Mucosa of descending colon (tissue), 3 donors: ENCODE measurements at regions not wholly inside any gene's neighbourhood (a gene's known extent, or its start where the extent isn't known, plus 50 kb on each side); places are given as distances from the start of the nearest gene placed in this dataset.
A peak's percentile ranks its signal among the peaks of the same experiment; 100 is the strongest.

Experiments
- ATAC-seq: fragments of 200-7000 bp; cut with Tn5 transposase; one replicate; pipeline ENCODE4 v1.9.1; 2020; ENCODE audit warnings: mild to moderate bottlenecking, moderate library complexity
- DNase-seq, 3 donors: peaks; one replicate each; pipeline ENCODE4 v3.0.0-alpha.2; 2020
- H3K36me3 ChIP-seq: fragments of 200-600 bp; one replicate; pipeline ENCODE4 v1.8.0; 2021; ENCODE audit warnings: low read depth, mild to moderate bottlenecking
- H3K4me1 ChIP-seq: fragments of 200-600 bp; one replicate; pipeline ENCODE4 v1.8.0; 2021; ENCODE audit warnings: low read depth, mild to moderate bottlenecking
- H3K4me3 ChIP-seq: fragments of 200-600 bp; one replicate; pipeline ENCODE4 v1.8.0; 2021; ENCODE audit warnings: mild to moderate bottlenecking
- H3K9me3 ChIP-seq: fragments of 200-600 bp; one replicate; pipeline ENCODE4 v1.8.0; 2021; ENCODE audit warnings: mild to moderate bottlenecking
- intact Hi-C, 2 donors: fragments of 100-400 bp; cut with DNase I in 1 of 2; cut with micrococcal nuclease in 1 of 2; formaldehyde crosslinking; loops; one replicate each; pipeline versions ENCODE4 v1.11.0 to v1.11.1; 2022; cut with DNase I, micrococcal nuclease
- TF ChIP-seq, protein P1 (sequence below): fragments of 200-600 bp; IDR thresholded peaks from one replicate; pipeline ENCODE4 v1.8.0; 2022; ENCODE audit warnings: antibody characterized with exemption, mild to moderate bottlenecking
- donor health status: DM: no; HTN: no; CAD: no; lungs with moderate emphysema.
- donor health status: DM: no; HTN: no; CAD: no.
- donor health status: DM: no; HTN: yes; CAD: no.

DNA sequence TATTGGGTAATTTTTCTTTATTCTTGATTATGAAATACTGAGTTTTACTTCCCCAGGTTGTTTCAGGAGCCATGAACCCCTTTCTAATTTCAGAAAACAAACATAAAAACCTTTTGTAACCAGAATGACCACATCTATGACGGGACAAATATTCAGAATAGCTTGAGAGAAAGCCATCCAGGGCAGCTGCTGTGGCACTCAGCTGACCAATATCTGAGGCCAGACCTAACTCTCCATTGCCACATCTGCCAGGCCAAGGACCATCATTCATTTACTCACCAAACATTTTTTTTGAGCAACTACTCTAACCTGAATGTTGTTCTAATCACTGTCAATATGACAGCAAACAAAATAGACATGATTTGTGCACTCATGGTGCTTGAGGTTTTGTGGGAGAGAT lies 608.3 kb upstream of the PKN2 start:
- Histone ChIP-seq H3K4me3 (no peak overlapping the region), H3K4me1 (no peaks in the 10 kb centered on the region), H3K36me3 (no peaks in the 10 kb centered on the region), H3K9me3 (no peaks in the 10 kb centered on the region)
- DNase-seq (no peak), ATAC-seq (no peak)
- TF ChIP-seq, protein P1, sequence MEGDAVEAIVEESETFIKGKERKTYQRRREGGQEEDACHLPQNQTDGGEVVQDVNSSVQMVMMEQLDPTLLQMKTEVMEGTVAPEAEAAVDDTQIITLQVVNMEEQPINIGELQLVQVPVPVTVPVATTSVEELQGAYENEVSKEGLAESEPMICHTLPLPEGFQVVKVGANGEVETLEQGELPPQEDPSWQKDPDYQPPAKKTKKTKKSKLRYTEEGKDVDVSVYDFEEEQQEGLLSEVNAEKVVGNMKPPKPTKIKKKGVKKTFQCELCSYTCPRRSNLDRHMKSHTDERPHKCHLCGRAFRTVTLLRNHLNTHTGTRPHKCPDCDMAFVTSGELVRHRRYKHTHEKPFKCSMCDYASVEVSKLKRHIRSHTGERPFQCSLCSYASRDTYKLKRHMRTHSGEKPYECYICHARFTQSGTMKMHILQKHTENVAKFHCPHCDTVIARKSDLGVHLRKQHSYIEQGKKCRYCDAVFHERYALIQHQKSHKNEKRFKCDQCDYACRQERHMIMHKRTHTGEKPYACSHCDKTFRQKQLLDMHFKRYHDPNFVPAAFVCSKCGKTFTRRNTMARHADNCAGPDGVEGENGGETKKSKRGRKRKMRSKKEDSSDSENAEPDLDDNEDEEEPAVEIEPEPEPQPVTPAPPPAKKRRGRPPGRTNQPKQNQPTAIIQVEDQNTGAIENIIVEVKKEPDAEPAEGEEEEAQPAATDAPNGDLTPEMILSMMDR = no peak
- intact Hi-C loops = no loop called here

DNA sequence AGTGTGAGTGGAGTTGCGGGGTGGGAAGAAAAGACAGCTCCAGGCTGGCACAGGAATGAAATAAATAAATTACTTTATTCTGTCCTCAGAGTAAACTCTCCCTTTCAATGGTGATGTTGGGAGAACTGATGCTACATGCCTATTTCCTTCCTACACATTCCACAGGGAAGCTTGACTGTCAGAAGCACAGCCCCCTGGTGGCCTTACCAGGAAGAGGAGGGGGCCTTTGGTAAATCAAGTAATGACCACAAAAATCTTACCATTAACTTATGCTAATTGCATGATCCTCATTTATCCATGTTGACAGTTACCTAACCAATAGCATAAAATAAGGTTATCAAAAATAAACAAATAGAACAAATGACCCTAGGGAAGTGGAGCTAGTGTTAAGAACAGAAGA lies 605.0 kb upstream of the PKN2 start:
- Histone ChIP-seq H3K36me3 (no peaks in the 10 kb centered on the region), H3K9me3 (no peaks in the 10 kb centered on the region), H3K4me3 (no peak overlapping the region), H3K4me1 (no peaks in the 10 kb centered on the region)
- ATAC-seq = no peak
- DNase-seq = no peak
- TF ChIP-seq, protein P1 = no peak
- intact Hi-C loops = no loop called here

DNA sequence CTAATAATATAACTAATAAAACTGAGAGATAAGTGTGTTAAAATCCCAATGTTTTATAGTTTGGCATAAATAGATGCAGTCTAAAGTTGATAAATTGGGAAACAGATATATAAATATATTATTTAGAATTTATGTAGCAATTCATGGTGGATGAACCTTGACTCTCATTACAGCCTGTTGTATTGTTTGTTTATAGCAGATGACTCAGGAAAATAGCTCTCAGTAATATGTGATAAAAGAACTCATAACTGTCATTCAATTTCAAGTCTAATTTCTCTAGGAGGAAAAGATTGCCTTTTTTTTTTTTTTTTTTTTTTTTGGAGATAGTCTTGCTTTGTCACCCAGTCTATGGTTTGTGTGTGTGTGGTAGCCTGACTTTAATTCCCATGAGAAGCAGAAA lies 603.2 kb upstream of the PKN2 start:
- intact Hi-C loops = no loop called here
- no peak for DNase-seq
- Histone ChIP-seq H3K36me3 (no peaks in the 10 kb centered on the region), H3K4me1 (no peaks in the 10 kb centered on the region), H3K9me3 (no peaks in the 10 kb centered on the region), H3K4me3 (no peak overlapping the region)
- peak; percentile 58 for ATAC-seq
- TF ChIP-seq, protein P1 = no peak

DNA sequence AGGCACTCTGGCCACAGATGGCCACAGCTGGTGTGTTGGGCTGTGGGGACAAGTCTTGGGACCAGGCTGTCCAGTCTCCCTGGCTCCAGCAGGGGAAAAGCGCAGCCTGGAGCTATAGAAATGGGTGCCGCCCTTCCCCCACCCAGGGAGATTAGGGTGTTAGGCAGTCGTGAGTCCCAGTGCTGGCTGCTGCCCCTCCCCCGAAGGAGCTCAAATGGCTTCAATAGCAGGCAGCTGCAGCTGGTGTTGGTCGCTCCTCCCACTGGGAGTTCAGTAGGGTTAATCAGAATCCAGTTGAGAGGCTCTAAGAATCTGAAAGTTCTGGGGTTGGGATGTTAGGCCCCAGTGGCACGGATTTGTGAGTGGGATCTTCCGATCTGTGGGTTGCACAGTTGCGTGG lies 595.6 kb upstream of the PKN2 start:
- no peak for DNase-seq
- TF ChIP-seq, protein P1 = no peak

DNA sequence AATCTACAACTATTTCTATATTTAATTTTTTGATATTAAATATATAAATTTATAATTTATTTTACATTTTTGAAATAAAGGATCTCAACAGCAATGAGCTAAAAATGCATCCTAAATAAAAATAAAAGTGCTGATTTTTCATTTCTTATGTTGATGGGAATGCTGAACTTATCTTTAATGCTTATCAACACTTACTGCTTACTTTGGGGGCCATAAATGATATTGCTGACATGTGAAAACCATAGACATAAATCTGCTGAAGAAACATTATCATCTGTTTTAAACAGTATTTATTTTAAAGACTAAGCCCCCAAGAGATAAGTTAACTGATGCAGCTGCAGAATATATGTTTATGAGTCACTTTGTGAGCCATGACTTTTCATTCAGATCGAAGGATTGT lies 594.1 kb upstream of the PKN2 start:
- Histone ChIP-seq H3K36me3 (no peaks in the 10 kb centered on the region), H3K4me3 (no peak overlapping the region), H3K9me3 (no peaks in the 10 kb centered on the region), H3K4me1 (no peaks in the 10 kb centered on the region)
- DNase-seq (no peak), ATAC-seq (no peak)
- intact Hi-C loops = no loop called here
- TF ChIP-seq, protein P1 = no peak

More for the DNA sequence above, 595.6 kb upstream of the PKN2 start:
- no peaks in the 10 kb centered on the region for H3K4me1 ChIP-seq
- no peak for ATAC-seq
- H3K4me3 ChIP-seq = no peak overlapping the region
- H3K36me3 ChIP-seq = no peaks in the 10 kb centered on the region
- intact Hi-C loops = no loop called here
- no peaks in the 10 kb centered on the region for H3K9me3 ChIP-seq

DNA sequence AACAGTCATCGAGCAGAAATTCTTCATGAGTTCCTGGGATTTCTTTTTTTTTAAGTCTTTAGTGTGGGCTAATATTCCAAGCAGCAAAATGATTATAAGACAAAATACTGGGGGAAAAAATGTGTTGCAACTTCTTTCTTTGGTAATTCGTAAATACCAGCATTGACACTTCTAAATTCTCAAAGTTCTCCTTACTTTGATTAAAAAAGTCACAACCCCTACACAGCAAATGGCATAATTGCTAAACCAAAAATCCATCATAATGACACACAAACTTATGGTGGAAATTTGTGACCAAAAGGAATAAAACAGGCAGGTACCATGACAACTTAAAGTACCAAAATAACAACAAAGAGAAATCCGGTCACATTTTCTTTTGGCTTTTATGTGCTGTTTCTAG lies 585.2 kb upstream of the PKN2 start:
- DNase-seq (no peak), ATAC-seq (no peak)
- TF ChIP-seq, protein P1 = no peak
- no peaks in the 10 kb centered on the region for H3K4me1 ChIP-seq
- no peak overlapping the region for H3K4me3 ChIP-seq
- intact Hi-C loops = no loop called here
- no peaks in the 10 kb centered on the region for H3K36me3 ChIP-seq
- H3K9me3 ChIP-seq = no peaks in the 10 kb centered on the region
